ENCODE measurements at regions not wholly inside any gene's neighbourhood (a gene's known extent, or its start where the extent isn't known, plus 50 kb on each side); places are given as distances from the start of the nearest gene placed in this dataset.

DNA sequence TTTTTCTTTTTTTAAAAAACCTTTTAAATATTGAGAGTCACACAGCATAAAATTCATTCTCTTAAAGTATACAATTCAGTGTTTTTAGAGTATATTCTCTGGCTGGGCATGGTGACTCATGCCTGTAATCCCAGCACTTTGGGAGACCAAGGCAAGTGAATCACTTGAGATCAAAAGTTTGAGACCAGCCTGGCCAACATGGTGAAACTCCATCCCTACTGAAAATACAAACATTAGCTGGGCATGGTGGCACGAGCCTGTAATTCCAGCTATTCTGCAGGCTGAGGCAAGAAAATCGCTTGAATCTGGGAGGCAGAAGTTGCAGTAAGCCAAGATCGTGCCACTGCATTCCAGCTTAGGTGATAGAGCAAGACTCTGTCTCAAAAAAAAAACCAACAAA is 68.4 kb upstream of the BCAT1 start (continued):
- TF ChIP-seq, protein P1, sequence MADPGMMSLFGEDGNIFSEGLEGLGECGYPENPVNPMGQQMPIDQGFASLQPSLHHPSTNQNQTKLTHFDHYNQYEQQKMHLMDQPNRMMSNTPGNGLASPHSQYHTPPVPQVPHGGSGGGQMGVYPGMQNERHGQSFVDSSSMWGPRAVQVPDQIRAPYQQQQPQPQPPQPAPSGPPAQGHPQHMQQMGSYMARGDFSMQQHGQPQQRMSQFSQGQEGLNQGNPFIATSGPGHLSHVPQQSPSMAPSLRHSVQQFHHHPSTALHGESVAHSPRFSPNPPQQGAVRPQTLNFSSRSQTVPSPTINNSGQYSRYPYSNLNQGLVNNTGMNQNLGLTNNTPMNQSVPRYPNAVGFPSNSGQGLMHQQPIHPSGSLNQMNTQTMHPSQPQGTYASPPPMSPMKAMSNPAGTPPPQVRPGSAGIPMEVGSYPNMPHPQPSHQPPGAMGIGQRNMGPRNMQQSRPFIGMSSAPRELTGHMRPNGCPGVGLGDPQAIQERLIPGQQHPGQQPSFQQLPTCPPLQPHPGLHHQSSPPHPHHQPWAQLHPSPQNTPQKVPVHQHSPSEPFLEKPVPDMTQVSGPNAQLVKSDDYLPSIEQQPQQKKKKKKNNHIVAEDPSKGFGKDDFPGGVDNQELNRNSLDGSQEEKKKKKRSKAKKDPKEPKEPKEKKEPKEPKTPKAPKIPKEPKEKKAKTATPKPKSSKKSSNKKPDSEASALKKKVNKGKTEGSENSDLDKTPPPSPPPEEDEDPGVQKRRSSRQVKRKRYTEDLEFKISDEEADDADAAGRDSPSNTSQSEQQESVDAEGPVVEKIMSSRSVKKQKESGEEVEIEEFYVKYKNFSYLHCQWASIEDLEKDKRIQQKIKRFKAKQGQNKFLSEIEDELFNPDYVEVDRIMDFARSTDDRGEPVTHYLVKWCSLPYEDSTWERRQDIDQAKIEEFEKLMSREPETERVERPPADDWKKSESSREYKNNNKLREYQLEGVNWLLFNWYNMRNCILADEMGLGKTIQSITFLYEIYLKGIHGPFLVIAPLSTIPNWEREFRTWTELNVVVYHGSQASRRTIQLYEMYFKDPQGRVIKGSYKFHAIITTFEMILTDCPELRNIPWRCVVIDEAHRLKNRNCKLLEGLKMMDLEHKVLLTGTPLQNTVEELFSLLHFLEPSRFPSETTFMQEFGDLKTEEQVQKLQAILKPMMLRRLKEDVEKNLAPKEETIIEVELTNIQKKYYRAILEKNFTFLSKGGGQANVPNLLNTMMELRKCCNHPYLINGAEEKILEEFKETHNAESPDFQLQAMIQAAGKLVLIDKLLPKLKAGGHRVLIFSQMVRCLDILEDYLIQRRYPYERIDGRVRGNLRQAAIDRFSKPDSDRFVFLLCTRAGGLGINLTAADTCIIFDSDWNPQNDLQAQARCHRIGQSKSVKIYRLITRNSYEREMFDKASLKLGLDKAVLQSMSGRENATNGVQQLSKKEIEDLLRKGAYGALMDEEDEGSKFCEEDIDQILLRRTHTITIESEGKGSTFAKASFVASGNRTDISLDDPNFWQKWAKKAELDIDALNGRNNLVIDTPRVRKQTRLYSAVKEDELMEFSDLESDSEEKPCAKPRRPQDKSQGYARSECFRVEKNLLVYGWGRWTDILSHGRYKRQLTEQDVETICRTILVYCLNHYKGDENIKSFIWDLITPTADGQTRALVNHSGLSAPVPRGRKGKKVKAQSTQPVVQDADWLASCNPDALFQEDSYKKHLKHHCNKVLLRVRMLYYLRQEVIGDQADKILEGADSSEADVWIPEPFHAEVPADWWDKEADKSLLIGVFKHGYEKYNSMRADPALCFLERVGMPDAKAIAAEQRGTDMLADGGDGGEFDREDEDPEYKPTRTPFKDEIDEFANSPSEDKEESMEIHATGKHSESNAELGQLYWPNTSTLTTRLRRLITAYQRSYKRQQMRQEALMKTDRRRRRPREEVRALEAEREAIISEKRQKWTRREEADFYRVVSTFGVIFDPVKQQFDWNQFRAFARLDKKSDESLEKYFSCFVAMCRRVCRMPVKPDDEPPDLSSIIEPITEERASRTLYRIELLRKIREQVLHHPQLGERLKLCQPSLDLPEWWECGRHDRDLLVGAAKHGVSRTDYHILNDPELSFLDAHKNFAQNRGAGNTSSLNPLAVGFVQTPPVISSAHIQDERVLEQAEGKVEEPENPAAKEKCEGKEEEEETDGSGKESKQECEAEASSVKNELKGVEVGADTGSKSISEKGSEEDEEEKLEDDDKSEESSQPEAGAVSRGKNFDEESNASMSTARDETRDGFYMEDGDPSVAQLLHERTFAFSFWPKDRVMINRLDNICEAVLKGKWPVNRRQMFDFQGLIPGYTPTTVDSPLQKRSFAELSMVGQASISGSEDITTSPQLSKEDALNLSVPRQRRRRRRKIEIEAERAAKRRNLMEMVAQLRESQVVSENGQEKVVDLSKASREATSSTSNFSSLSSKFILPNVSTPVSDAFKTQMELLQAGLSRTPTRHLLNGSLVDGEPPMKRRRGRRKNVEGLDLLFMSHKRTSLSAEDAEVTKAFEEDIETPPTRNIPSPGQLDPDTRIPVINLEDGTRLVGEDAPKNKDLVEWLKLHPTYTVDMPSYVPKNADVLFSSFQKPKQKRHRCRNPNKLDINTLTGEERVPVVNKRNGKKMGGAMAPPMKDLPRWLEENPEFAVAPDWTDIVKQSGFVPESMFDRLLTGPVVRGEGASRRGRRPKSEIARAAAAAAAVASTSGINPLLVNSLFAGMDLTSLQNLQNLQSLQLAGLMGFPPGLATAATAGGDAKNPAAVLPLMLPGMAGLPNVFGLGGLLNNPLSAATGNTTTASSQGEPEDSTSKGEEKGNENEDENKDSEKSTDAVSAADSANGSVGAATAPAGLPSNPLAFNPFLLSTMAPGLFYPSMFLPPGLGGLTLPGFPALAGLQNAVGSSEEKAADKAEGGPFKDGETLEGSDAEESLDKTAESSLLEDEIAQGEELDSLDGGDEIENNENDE (IDR thresholded peaks at IDR 0.05; ENCODE audit: insufficient replicate concordance, low read length): no peak
- TF ChIP-seq CEBPB (IDR thresholded peaks at IDR 0.05; ENCODE audit: low read depth, low read length): no peak
- TF ChIP-seq SIRT6 (IDR thresholded peaks at IDR 0.05; ENCODE audit: low read length): no peak
- TF ChIP-seq POLR2A (IDR thresholded peaks at IDR 0.05; ENCODE audit: control extremely low read depth in 1 of 2, low read depth in 2 of 2, low read length in 2 of 2): no peak
- no peak for TF ChIP-seq YY1 (IDR thresholded peaks at IDR 0.05; ENCODE audit: low read depth, low read length)
- TF ChIP-seq ASH2L (IDR thresholded peaks at IDR 0.05; ENCODE audit: low read length): no peak
- TF ChIP-seq CHD1 (IDR thresholded peaks at IDR 0.05; ENCODE audit: low read depth, low read length): no peak
- no peak for TF ChIP-seq NRF1 (IDR thresholded peaks at IDR 0.05; ENCODE audit: low read depth, low read length)
- no peak for TF ChIP-seq TBP (IDR thresholded peaks at IDR 0.05; ENCODE audit: low read depth, low read length)
- TF ChIP-seq POLR2AphosphoS5 (IDR thresholded peaks at IDR 0.05; ENCODE audit: low read depth, low read length): no peak
- no peak for TF ChIP-seq GABPA (IDR thresholded peaks at IDR 0.05; ENCODE audit: borderline replicate concordance, insufficient read depth, low read length)
- TF ChIP-seq BRCA1 (IDR thresholded peaks at IDR 0.05; ENCODE audit: low read depth, low read length): no peak
- TF ChIP-seq RBBP5 (IDR thresholded peaks at IDR 0.05; ENCODE audit: borderline replicate concordance, low read depth, low read length): no peak
- TF ChIP-seq ZNF274 (IDR thresholded peaks at IDR 0.05; ENCODE audit: borderline replicate concordance, extremely low read depth, low read length): no peak
